Fibroblast of skin of left biceps (primary cell): ENCODE measurements at regions not wholly inside any gene's neighbourhood (a gene's known extent, or its start where the extent isn't known, plus 50 kb on each side); places are given as distances from the start of the nearest gene placed in this dataset.
"Not testable (repeated sequence)": the region's sequence is repeated elsewhere in the genome, so short reads cannot be mapped to it uniquely, and the experiment has no call there.

Source experiments
- DNase-seq, 2 experiments: peaks; one replicate each; pipeline ENCODE4 v3.0.0-alpha.2; 2013; ENCODE audit warnings: low read depth in 2 of 2

DNA sequence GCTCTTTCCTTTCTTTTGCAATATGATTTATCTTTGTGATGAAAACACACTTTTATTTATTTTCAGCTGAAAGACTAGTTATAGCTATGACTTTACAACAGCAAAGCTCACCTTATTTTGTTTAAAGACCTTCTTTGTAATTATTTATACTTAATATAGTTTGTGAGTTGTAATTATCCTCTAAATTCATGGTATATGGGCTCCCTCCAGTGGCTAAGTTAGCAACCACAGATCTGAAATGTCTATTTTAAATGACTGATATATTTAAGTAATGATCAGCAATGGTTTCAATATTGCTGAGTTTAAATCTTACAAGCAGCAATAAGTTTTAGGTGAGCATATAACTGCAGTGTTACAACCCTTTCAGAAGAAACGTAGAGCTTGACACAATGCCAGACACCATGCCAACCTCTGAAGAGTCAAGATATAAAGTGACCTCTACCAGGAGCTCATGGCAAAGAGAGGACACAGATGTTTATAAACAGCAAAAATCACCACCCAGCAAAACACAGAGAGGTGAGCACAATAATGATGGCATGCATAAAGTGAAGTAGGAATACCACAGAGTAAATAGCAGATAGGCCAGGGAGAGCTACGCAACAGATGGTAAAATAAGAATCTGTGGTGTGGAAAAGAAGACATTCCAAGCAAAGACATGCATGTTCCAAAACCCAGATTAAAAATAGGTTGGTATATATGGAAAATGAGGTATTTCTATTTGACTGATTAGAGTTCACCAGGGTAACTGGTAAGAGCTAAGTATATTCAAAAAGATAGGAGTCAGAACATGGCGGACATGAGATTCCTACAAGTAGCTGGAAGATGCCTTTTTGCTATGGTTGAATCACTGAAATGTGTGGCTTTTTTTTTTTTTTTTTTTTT, 143.7 kb upstream of the ZNF385D start:
- no peak for DNase-seq

DNA sequence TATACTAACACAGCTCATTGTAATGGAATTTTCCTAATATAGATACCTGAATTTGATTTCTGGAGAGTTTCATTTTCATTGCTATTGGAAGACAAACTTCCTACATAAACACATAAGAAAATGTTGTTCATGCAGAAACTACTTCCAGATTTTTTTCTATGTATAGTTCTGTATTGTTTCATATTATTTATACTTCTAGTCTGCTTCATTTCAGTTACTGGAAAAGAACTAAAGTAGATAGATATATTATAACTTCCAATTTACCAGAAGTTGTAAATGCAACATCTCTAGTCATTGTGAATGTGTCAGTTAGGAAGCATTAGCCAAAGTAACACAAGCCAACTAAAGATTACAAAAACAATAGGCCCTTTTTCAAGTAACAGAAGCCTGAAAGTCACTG, 147.3 kb upstream of the ZNF385D start:
- DNase-seq = no peak

DNA sequence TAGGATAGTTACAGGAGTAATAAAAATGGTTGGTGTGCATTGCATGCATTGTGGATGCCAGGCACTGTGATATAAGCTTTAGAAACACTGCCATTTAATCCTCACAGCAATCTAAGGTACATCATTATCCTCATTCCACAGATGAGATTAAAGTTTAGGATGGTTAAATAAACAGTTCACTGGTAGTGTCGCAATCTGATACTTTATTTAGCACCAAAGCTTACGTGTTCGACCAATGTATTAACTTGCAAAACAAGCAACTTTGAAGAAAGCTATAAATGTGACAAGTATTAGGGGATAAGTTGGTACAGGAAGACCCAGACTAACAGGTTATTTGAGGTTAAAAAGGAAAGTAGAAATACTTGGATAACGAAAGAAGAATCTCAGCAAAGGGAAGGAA, 150.5 kb upstream of the ZNF385D start:
- no peak for DNase-seq

DNA sequence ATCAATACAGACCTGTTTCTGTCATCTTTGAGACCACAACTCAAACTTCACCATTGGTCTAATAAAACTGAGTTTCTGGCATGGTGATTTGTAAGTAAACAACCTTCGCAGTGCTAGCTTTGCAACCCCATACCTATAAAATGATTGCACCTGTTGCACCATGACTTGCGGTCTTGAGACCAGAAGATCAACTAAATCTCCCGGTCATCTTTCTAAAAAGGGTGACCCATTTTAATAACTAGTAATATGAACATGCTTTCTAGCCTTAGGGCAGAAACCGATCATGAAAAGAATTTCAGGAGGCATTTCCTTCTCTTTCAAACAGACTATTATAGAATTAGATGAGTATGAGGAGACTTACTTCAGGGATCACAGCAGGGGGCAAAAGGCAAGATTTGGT, 151.9 kb upstream of the ZNF385D start:
- no peak for DNase-seq

DNA sequence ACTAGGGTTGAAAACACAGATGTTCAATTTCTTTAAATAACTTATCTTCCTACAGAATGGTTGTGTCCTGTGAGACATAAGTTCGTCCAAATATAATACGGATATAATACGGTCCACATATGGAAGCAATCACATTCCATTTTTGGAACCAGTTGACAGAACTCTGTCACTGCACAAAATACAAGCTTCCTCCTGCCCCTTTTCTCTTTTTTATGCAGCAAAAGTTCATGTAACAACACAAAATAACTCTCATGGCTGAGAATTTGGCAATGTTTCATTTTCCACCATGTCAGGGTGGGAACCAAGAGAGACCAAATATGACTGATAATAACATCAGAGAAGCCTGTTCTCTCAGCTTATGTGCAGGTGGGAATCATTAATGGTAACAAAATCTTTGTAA, 158.1 kb upstream of the ZNF385D start:
- DNase-seq = no peak

GRCh38 chr3:21912711-21913110, 161.7 kb upstream of the ZNF385D start:
- peak; percentile 71 to 75 for DNase-seq

GRCh38 chr3:21913791-21914190, 162.8 kb upstream of the ZNF385D start:
- DNase-seq = peak; percentile 47 to 49

DNA sequence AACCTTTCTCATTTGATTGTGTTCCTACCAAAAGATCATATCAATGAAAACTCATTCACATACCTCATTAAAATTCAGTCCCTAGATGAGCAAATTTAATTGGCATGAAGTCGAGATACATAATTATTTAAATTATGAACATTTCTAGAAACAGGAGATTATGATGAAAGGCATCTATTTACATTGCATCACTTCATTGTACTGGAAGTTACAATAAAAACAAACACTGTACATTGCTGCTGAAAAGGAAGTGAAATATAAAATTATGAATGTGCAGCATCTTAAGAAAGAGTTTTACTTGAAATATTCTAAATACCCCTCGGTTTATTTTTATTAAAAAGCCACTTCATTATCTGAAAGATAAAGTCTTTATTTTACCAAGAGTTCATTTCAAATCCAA, 163.4 kb upstream of the ZNF385D start:
- no peak for DNase-seq

DNA sequence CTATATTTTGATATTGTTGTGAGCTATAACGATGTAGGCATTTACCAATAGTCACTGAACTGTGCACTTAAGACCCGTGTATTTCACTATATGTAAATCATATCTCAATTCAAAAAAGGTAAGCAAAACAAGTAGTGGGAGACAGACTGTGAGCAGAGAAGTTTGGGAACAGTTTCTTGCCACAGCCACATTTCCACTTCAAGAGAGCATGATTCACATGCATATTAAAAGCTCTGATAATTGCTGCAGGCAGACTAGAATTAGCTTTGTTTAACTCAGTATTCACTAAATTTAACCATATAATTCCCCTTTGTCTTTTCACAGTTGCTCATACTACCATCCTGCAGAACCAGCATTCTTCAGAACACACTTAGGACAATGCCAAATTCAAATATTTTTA, 168.4 kb upstream of the ZNF385D start:
- DNase-seq = no peak

GRCh38 chr3:21920421-21920861, 169.4 kb upstream of the ZNF385D start:
- DNase-seq = peak; percentile 80 to 81

DNA sequence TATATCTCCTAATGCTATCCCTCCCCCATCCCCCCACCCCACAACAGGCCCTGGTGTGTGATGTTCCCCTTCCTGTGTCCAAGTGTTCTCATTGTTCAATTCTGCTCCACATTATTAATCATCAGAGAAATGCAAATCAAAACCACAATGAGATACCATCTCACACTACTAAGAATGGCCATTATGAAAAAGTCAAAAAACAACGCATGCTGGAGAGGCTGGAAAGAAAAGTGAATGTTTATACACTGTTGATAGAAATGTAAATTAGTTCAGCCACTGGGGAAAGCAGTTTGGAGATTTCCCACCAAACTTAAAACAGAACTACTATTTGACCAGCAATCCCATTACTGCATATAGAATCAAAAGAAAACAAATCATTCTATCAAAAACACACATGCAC, 172.1 kb upstream of the ZNF385D start:
- not testable (repeated sequence) for DNase-seq

- no peak for DNase-seq
Measured at GRCh38 chr3:21927261-21927660, 176.3 kb upstream of the ZNF385D start.

- DNase-seq = no peak
Measured at GRCh38 chr3:21934591-21934990, 183.6 kb upstream of the ZNF385D start.

DNA sequence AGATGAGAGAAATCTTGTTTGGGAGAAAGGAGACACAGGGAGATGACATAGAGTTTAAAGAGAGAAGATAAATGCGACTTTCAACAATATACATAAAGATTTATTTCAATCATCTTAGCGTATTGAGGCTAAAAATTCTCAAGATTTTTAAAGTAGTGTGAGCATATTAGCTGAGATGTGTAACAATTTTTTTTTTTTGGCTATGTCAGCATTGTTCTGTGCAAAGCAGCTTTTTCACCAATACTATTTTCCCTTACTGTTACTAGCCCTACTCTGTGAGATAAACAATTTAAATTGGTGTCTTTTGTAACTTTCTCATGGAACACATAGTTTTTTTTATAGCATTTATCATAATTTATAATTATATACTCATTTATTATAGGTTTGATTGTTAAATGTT, 185.2 kb upstream of the ZNF385D start:
- DNase-seq = no peak

DNA sequence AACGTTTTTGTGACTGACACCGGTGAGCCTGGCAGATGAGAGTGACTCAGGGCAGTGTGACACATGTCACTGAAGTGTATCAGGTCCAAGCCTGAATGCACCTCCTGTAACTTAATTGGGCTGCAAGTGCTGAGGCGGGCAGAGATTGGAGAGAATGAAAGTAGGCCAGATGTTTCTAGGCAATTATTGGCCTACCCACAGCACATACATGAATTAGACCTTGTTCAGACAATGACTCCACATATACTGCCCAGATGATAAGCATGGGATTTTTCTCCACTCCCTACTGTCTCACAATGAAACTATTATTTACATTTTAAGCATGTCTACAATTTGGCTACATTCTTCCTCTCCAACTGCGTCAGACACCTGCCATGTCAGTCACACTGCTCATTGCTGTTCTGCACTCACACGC, 187.3 kb upstream of the ZNF385D start:
- no peak for DNase-seq

- peak; percentile 92 to 93 for DNase-seq
Measured at GRCh38 chr3:21942328-21942727, 191.3 kb upstream of the ZNF385D start.

DNA sequence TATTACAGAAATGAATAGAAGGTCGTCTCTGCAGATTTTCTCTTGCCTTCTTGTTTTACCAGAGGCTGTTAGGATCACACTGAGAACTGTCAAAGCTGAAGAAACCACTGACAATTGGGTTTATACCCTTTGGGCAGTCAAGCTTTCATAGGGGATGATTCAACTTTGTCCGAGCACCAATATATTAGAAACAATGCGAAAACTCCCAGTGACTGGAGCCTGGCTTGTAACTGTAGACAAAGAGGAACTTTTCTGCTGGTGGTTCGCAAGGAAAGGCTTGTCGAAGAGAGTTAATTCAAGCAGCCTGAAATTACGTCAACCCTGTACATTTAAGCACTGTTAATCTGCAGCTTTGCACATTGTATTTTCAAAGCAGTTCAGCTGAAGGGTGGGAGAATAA, 193.2 kb upstream of the ZNF385D start:
- no peak for DNase-seq

GRCh38 chr3:21952856-21953255, 201.8 kb upstream of the ZNF385D start:
- DNase-seq = no peak

DNA sequence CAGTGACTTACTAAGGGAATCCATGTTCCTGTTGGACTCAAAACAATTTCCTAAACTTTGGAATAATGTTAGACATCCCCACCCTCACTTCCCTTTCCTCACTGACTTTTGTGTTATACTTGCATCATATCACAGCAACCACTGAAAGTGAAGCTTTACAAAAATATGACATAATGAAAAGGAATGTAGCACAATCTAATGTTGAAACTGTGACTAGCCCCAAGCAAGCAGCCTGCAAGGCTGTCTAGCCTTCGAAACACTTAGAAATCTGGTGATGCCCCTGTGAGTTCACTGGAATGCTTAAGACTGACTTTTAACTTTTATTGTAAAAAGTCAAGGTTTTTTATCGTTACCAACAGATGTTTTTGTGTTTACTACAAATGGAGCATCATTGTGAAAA, 203.7 kb upstream of the ZNF385D start:
- DNase-seq = peak; percentile 66

DNA sequence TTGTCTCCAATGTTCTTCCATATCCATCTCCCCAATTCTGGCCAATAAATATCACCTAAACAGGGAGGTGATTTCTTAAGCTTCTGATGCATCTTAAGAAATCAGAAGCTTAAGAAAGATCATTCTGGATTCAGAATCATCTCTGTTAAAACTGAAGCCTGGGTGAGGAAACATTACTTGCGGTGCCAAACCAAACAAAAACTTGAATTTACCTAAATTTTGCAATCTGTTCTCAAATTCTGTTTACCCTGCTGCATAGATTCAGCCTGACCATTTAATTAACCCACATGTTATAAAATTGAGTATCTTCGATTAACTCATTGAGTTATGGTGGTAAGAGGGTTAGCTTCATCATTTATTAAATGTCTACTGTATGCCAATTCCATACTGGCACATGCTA, 204.4 kb upstream of the ZNF385D start:
- no peak for DNase-seq

GRCh38 chr3:21960033-21960432, 209.0 kb upstream of the ZNF385D start:
- DNase-seq = no peak

- DNase-seq = peak in 1 of 2 experiments; percentile 57
Measured at GRCh38 chr3:21962456-21962855, 211.4 kb upstream of the ZNF385D start.

GRCh38 chr3:21966457-21966856, 215.4 kb upstream of the ZNF385D start:
- not testable (repeated sequence) for DNase-seq

DNA sequence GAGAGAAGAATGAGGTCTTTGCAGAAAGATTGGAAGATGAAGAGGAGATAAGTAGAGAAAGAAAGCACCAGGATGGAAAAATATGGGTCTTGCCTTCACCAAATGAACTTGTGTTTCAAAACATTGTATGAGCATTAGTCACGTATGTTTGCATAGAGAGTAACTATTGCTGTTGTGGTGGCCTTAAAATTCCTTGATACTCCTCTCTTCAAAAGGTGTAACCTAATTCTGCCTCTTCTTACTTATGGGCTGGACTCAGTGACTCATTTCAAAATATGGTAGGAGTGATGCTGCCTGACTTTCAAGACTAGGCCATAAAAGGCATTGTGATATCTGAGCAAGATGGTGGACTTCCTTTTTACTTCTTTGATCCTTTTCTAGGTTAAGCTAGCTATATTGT, 228.7 kb upstream of the ZNF385D start:
- peak; percentile 26 for DNase-seq
